ENCODE measurements at regions not wholly inside any gene's neighbourhood (a gene's known extent, or its start where the extent isn't known, plus 50 kb on each side); places are given as distances from the start of the nearest gene placed in this dataset.

DNA sequence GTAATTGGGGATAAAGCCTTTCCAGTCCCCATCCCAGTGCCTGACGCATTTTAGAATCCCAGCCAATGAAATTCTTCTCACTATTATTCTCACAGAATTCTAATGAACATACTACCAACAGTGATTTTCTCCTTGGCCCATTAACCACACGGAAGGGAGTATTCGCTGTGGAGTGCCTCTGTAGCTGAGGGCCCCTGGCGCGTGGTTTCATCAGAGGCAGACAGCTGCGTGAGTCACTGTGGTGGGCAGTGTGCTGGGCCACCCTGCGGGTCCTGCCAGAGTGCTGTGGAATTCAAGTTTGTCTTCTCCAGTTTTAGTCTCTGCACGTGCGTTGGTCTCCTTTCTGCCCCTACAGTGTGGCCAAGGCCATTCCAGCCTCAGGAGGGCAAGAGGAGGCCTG is 335.4 kb upstream of the FAT1 start:
- in situ Hi-C loops (cut with MboI; ENCODE audit: low sequenced_read_pairs), result loop anchor here (25.0 kb wide), 1 partner anchor 322 kb away; no protein-coding TSS in a partner anchor
- Histone ChIP-seq H3K4me1 (no peaks in the 10 kb centered on the region), H3K27me3 (ENCODE audit: low read depth) (no peaks in the 10 kb centered on the region), H3K9me3 (no peaks in the 10 kb centered on the region), H3K4me3 (no peak overlapping the region), H3K36me3 (replicated peaks) (no peaks in the 10 kb centered on the region)
- DNase-seq (ENCODE audit: low spot score in 2 of 2), result no peak

DNA sequence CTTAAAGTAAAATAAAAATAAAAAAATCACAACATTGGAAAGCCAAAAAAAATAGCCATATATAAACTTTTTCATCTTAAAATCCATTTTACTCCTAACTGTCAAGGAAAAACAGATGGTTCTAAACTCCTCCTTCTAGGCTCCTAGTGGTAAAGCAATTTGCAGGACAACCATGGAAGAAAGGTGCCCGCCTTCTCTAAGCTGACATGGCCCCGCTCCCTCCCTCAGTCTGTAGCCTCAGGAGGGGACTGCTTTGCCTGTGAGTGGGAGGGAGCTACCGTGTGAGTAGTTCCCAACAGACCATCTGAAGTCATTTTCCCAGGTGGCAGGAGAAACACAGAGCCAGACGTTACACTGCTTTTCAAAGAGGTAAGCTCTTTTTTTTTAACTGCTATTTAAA is 336.2 kb upstream of the FAT1 start:
- H3K36me3 ChIP-seq (replicated peaks), result no peaks in the 10 kb centered on the region
- in situ Hi-C loops (cut with MboI; ENCODE audit: low sequenced_read_pairs), result loop anchor here (25.0 kb wide), 1 partner anchor 323 kb away; no protein-coding TSS in a partner anchor
- H3K4me3 ChIP-seq, result no peak overlapping the region
- H3K9me3 ChIP-seq, result no peaks in the 10 kb centered on the region
- no peak for DNase-seq (ENCODE audit: low spot score in 2 of 2)
- H3K4me1 ChIP-seq, result peaks cover 1% of the 10 kb centered on the region
- H3K27me3 ChIP-seq (ENCODE audit: low read depth), result no peaks in the 10 kb centered on the region

DNA sequence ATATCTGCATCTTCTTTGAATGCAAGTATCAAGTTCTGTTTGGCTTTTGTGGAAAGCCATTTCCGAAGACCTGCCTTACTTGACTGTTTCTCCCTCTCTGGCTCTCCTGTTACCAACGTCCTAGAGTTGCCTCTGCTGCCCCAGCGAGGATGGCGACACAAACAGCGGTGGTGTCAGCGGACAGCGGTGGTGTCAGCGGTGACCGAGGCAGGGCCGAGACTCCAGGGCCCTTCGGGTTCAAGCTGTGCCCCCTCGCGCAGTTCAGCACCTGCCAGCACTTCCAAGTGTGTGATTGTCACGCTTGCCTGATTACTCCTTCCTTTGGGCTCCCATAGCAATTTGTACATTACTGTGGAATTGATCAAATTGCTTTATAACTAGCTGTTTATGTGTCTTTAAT is 336.9 kb upstream of the FAT1 start:
- in situ Hi-C loops (cut with MboI; ENCODE audit: low sequenced_read_pairs), result loop anchor here (25.0 kb wide), 1 partner anchor 323 kb away; no protein-coding TSS in a partner anchor
- Histone ChIP-seq H3K9me3 (no peaks in the 10 kb centered on the region), H3K4me3 (no peak overlapping the region), H3K36me3 (replicated peaks) (no peaks in the 10 kb centered on the region), H3K27me3 (ENCODE audit: low read depth) (no peaks in the 10 kb centered on the region), H3K4me1 (peaks cover 6% of the 10 kb centered on the region)
- DNase-seq (ENCODE audit: low spot score in 2 of 2), result no peak

DNA sequence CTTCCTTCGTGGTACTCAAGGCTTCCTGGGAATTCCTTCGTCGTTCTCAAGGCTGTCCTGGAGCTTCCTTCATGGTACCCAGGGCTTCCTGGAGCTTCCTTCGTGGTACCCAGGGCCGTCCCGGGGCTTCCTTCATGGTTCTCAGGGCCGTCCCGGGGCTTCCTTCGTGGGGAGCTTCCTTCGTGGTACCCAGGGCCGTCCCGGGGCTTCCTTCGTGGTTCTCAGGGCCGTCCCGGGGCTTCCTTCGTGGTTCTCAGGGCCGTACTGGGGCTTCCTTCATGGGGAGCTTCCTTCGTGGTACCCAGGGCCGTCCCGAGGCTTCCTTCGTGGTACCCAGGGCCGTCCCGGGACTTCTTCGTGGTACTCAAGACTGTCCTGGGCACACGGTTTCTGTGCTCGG is 339.6 kb upstream of the FAT1 start:
- in situ Hi-C loops (cut with MboI; ENCODE audit: low sequenced_read_pairs), result loop anchor here (25.0 kb wide), 1 partner anchor 326 kb away; no protein-coding TSS in a partner anchor
- DNase-seq (ENCODE audit: low spot score in 2 of 2), result no peak
- H3K9me3 ChIP-seq, result no peaks in the 10 kb centered on the region
- peaks cover 13% of the 10 kb centered on the region for H3K4me1 ChIP-seq
- no peaks in the 10 kb centered on the region for H3K36me3 ChIP-seq (replicated peaks)
- no peak overlapping the region for H3K4me3 ChIP-seq
- H3K27me3 ChIP-seq (ENCODE audit: low read depth), result no peaks in the 10 kb centered on the region

DNA sequence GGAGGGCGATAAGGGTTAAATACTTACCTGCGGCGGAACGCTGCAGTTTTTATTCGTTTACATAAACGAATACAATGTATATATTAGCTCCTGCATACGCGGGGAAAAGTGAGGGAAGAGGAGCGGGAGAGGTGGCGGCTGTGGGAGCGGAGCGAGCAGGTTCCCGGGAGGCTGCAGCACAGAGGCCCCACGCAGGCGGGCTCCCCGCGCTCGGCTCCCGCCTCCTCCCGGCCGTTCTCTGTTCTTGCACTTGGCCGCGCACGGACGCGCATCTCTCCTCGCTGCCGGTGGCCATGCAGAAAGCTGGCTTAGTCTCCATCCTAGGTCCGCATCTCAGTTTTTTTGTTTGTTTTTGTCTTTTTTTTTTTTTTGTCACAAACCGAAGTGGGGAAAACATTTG is 340.4 kb upstream of the FAT1 start:
- DNase-seq (ENCODE audit: low spot score in 2 of 2), result no peak
- no peaks in the 10 kb centered on the region for H3K9me3 ChIP-seq
- H3K36me3 ChIP-seq (replicated peaks), result no peaks in the 10 kb centered on the region
- H3K4me1 ChIP-seq, result peaks cover 13% of the 10 kb centered on the region
- no peak overlapping the region for H3K4me3 ChIP-seq
- H3K27me3 ChIP-seq (ENCODE audit: low read depth), result 0 out of 2 replicates have a peak, but pooled peaks cover 5% of the 10 kb centered on the region
- in situ Hi-C loops (cut with MboI; ENCODE audit: low sequenced_read_pairs), result loop anchor here (25.0 kb wide), 1 partner anchor 327 kb away; no protein-coding TSS in a partner anchor

DNA sequence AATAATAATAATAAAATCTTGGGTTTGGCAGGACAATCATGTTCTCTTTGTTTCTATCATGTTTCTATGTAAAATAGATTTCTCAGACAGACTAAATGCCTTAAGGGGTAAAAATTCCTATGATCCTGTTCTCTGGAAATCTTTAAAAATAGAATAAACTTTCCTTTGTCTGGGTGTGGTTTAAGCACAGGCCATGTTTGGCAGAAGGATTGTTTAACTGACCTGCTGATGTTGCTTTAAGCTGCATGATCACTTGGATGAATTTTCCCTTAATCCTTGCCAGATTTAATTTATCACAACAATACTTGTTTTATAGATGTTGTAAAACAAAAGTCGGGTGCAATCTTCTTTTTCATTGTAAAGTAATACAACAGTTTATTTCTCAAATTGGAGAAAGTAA is 341.7 kb upstream of the FAT1 start:
- DNase-seq (ENCODE audit: low spot score in 2 of 2), result peak in 1 of 2 experiments; percentile 74
- Histone ChIP-seq H3K27me3 (ENCODE audit: low read depth) (0 out of 2 replicates have a peak, but pooled peaks cover 5% of the 10 kb centered on the region), H3K4me1 (peaks cover 13% of the 10 kb centered on the region), H3K4me3 (no peak overlapping the region), H3K36me3 (replicated peaks) (no peaks in the 10 kb centered on the region), H3K9me3 (no peaks in the 10 kb centered on the region)
- in situ Hi-C loops (cut with MboI; ENCODE audit: low sequenced_read_pairs), result loop anchor here (25.0 kb wide), 1 partner anchor 328 kb away; no protein-coding TSS in a partner anchor

DNA sequence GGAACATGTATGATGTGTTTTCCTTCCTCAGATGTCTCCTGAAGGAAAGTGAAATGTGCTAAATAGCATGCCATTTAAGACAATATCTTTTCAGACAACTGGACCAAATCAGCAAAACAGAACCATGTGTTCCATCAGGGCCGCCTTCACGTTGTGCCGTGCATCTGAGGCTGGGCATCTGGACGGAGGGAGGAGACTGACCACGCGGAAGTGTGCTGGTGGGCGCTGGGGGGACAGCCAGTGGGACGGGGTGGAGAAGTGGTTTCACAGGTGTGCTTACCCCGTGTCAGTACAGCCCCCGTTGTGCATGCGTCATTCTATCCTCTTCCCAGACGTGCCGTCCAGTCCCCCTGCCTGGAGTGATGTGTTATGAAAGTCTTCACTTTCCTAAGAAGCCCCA is 342.1 kb upstream of the FAT1 start:
- peaks cover 16% of the 10 kb centered on the region for H3K4me1 ChIP-seq
- peak in 1 of 2 experiments; percentile 26 for DNase-seq (ENCODE audit: low spot score in 2 of 2)
- in situ Hi-C loops (cut with MboI; ENCODE audit: low sequenced_read_pairs), result loop anchor here (25.0 kb wide), 1 partner anchor 329 kb away; no protein-coding TSS in a partner anchor
- no peaks in the 10 kb centered on the region for H3K36me3 ChIP-seq (replicated peaks)
- 0 out of 2 replicates have a peak, but pooled peaks cover 5% of the 10 kb centered on the region for H3K27me3 ChIP-seq (ENCODE audit: low read depth)
- H3K4me3 ChIP-seq, result no peak overlapping the region
- H3K9me3 ChIP-seq, result no peaks in the 10 kb centered on the region

DNA sequence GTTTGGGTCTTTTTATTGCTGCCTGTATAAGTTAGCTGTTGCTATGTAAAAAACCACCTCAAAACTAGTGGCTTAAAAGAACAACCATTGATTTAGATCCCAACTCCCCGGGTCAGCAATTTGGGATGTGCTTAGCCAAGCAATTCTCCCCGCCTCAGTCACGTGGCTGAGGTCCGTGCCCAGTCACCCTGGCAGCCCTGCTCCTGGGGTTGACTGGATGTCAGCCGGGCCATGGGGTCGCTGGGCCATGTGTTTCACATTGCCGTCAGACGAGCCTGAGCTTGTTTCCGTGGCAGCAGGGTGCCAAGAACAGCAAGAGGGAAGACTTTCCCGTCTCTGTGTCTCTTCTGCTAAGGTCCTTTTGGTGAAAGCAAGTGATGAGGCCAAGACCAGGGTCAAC is 345.7 kb upstream of the FAT1 start:
- no peak for DNase-seq (ENCODE audit: low spot score in 2 of 2)
- H3K4me1 ChIP-seq, result peaks cover 20% of the 10 kb centered on the region
- in situ Hi-C loops (cut with MboI; ENCODE audit: low sequenced_read_pairs), result loop anchor here (25.0 kb wide), 1 partner anchor 332 kb away; no protein-coding TSS in a partner anchor
- H3K36me3 ChIP-seq (replicated peaks), result no peaks in the 10 kb centered on the region
- H3K27me3 ChIP-seq (ENCODE audit: low read depth), result peaks cover 27% of the 10 kb centered on the region
- no peak overlapping the region for H3K4me3 ChIP-seq
- H3K9me3 ChIP-seq, result no peaks in the 10 kb centered on the region

DNA sequence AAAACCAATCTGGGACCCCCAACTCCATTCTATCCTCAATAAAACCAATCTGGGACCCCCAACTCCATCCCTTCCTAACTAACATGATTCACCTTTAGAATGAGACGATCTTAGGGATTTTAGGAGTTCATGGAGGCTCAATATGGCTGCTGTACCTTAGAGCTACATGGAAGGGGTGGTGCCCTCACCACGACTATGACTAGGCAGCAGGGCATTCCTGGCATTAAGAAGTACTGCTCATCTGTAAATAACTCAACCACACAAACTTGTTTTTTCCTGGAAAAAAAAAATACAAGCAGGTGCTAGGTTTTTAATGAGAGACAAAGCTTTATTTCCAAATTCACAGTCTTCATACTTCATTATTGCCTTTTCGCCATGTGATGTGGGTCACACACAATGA is 346.5 kb upstream of the FAT1 start:
- no peak overlapping the region for H3K4me3 ChIP-seq
- peaks cover 30% of the 10 kb centered on the region for H3K27me3 ChIP-seq (ENCODE audit: low read depth)
- H3K4me1 ChIP-seq, result peaks cover 16% of the 10 kb centered on the region; the same call in 1 of the 2 replicates
- H3K36me3 ChIP-seq (replicated peaks), result no peaks in the 10 kb centered on the region
- no peak for DNase-seq (ENCODE audit: low spot score in 2 of 2)
- no peaks in the 10 kb centered on the region for H3K9me3 ChIP-seq
- in situ Hi-C loops (cut with MboI; ENCODE audit: low sequenced_read_pairs), result loop anchor here (25.0 kb wide), 1 partner anchor 333 kb away; no protein-coding TSS in a partner anchor

DNA sequence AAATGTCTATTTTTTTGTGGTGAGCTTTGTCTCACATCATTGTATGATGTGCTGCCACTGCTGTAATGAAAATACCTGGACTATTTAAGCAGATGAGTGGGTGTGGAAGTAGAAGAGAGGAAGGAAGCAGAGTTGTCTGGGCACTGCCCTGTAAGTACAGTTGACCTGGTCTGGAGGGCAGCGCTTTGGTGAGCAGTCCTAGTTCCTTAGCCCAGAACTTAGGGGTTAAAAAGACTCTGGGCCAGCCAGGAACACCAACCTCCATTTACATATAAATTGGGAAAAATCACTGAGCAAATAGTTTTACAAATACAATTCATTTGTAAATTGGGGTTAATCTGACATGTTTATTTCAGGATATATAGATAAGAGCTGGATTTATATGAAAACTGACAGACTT is 347.1 kb upstream of the FAT1 start:
- Histone ChIP-seq H3K4me1 (peaks cover 13% of the 10 kb centered on the region; the same call in 1 of the 2 replicates), H3K36me3 (replicated peaks) (no peaks in the 10 kb centered on the region), H3K27me3 (ENCODE audit: low read depth) (peaks cover 36% of the 10 kb centered on the region), H3K9me3 (no peaks in the 10 kb centered on the region), H3K4me3 (no peak overlapping the region)
- DNase-seq (ENCODE audit: low spot score in 2 of 2), result peak; percentile 46 to 90
- in situ Hi-C loops (cut with MboI; ENCODE audit: low sequenced_read_pairs), result loop anchor here (25.0 kb wide), 1 partner anchor 333 kb away; no protein-coding TSS in a partner anchor

DNA sequence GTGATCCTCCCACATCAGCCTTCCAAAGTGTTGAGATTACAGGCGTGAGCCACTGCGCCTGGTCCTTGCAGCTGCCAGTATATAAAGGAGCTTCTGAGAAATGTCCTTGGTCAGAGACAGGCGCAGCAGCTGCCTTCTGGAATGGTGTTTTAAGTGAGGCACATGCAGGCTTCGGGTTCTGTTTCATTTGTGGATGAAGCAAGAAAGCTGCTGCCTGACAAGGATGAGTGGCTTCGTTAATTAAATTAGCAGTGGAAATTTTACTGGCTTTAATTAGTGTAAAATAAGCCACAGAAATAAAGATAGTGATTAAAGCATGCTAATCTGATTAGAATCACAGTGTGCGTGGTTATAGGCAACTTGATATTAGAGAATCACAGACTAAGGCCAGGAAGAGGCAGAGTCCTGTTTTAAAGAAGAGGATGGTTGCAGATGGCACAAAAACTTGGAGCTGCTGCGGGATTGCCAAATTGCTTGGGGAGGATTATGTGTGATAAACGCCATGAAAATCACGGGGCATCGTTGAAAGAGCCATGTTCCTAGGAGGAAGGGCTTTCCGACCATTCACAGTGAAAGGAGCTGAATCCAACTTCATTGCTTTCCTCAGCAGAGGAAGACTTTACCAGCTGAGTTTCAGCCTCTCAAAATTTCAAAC is 348.4 kb upstream of the FAT1 start:
- H3K27me3 ChIP-seq (ENCODE audit: low read depth), result peaks cover 37% of the 10 kb centered on the region
- DNase-seq (ENCODE audit: low spot score in 2 of 2), result no peak
- H3K4me3 ChIP-seq, result no peak overlapping the region
- peaks cover 7% of the 10 kb centered on the region; the same call in 1 of the 2 replicates for H3K4me1 ChIP-seq
- in situ Hi-C loops (cut with MboI; ENCODE audit: low sequenced_read_pairs), result loop anchor here (25.0 kb wide), 1 partner anchor 335 kb away; no protein-coding TSS in a partner anchor
- no peaks in the 10 kb centered on the region for H3K36me3 ChIP-seq (replicated peaks)
- no peaks in the 10 kb centered on the region for H3K9me3 ChIP-seq

DNA sequence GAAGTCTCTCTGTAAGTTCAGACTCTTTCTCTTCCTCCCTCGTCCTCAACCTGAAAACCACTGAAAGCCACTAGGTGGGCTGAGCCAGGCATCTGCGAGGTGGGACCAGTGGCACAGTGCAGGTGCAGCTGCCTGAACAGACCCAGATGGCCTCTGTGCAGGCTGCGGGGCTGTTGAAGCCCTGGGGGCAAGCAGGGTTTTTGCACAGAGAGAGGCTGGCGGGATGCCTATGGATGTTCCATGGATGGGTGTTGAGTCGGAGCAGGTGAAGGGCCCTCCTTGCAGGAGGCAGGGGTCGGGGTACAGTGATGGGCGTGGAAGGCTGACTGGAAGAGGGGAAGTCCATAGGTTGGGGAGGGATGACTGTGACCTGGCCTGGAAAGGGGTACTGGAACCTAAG is 350.2 kb upstream of the FAT1 start:
- no peaks in the 10 kb centered on the region for H3K36me3 ChIP-seq (replicated peaks)
- DNase-seq (ENCODE audit: low spot score in 2 of 2), result no peak
- peaks cover 34% of the 10 kb centered on the region for H3K27me3 ChIP-seq (ENCODE audit: low read depth)
- in situ Hi-C loops (cut with MboI; ENCODE audit: low sequenced_read_pairs), result loop anchor here (25.0 kb wide), 1 partner anchor 337 kb away; no protein-coding TSS in a partner anchor
- H3K9me3 ChIP-seq, result no peaks in the 10 kb centered on the region
- peaks cover 12% of the 10 kb centered on the region for H3K4me1 ChIP-seq
- H3K4me3 ChIP-seq, result no peak overlapping the region

DNA sequence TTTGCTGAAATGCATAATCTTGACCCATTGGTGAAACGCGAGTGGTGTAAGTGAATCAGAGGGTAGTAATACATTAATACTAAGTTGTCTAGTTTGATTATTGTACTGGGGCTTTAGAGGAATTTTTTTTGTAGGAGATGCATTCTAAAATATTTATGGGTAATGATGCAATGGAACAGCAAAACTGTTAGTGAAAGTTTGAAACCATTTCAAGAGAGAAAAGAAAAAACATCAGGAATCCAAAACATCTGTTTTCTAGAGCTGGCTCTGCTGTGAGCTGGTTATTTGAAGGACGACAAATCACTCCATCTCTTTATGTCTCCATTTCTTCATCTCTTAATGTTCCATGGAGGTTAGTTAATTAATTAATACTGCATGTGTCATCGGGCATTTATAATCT is 351.9 kb upstream of the FAT1 start:
- Histone ChIP-seq H3K27me3 (ENCODE audit: low read depth) (peaks cover 36% of the 10 kb centered on the region), H3K4me3 (no peak overlapping the region), H3K9me3 (no peaks in the 10 kb centered on the region), H3K4me1 (peaks cover 12% of the 10 kb centered on the region), H3K36me3 (replicated peaks) (no peaks in the 10 kb centered on the region)
- in situ Hi-C loops (cut with MboI; ENCODE audit: low sequenced_read_pairs), result no loop called here
- no peak for DNase-seq (ENCODE audit: low spot score in 2 of 2)

DNA sequence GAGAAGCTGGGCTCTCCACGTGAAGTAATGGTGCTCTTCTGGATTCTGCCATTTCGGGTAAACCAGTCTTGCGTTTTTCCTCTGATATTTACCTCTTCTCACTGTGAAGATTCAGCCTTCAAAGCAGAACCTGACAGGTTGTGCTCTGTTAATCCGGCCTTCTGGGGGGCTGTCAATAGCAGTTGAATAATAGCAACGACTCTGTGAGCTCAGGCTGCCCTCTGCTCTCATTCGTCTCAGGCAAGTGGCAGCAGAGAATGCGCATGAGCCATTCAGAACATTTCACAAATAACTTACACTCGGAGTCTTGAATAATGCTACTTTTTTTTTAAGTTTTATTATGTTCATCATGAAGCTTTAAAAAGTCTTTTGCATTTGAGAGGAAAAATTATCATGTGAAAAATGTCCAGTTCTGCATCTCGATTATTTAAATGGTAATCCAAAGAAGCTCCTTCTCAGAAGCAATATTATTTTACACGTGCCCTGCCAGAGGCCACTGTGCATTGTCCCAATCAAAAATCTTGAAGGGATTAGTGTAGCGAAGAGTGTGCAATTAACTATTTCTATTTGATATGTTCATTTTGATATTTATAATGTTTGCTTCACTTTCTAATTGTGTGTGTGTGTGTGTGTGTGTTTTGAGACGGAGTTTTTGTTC is 354.2 kb upstream of the FAT1 start:
- Histone ChIP-seq H3K9me3 (no peaks in the 10 kb centered on the region), H3K27me3 (ENCODE audit: low read depth) (peaks cover 34% of the 10 kb centered on the region), H3K4me1 (peaks cover 5% of the 10 kb centered on the region), H3K36me3 (replicated peaks) (no peaks in the 10 kb centered on the region), H3K4me3 (no peak overlapping the region)
- DNase-seq (ENCODE audit: low spot score in 2 of 2), result peak; percentile 63 to 87
- in situ Hi-C loops (cut with MboI; ENCODE audit: low sequenced_read_pairs), result no loop called here
